ENCODE measurements at regions not wholly inside any gene's neighbourhood (a gene's known extent, or its start where the extent isn't known, plus 50 kb on each side); places are given as distances from the start of the nearest gene placed in this dataset.

DNA sequence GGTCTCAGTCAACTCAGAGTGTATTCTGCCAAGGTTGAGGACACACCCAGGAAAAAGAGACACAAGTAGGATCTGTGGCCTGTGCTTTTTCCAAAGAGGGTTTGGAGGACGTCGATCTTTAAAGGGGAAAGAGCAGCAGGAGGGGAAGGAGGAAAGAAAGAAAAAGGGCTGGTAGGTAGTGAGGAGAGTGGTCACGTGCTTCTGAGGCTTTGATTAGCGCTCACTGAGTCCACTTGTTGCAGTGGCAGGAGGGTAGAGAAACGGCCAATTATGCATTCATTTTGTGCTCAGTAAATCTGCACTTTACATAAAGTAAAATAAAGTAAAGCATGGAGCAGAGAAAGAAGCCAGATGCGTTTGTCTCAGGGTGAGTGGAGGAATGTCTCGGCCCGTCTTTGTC lies 126.0 kb upstream of the VSTM2B start:
- no peak for DNase-seq

DNA sequence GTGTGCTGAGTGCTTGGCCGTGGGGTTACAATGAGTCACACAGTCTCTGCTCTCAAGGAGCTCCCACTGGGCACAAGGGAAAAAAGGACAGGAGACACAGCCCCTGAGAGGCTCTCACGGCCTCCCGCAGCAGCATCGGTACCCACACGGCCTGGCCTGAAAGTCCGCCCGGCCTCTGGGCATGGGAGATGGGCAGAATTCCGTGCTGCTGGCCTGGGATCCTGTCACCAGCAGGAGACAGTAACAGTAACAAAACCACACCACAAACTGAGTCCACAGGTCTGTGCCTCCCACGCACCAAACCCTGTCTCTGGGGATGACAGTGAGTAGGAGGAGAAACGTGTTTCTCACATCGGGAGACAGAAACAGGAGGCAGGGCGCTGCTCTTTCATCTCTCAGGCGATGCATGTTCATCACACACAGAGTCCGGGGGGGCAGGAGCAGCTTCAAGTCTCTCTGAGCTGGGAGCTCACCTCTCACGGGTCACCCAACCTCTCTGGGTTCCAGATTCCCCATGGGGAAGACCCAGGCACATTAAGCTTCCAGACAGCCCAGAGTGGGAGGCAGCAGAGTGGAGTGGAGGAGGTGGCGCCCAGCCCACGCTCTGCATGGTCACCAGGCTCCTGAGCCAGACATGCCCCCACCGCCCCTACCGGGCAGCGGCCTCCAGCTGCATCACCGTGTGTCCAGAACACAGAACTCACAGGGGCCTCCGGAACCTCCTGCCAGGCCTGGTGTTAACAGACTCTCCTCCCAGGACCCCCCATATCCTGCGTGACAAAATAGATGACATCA lies 124.7 kb upstream of the VSTM2B start:
- DNase-seq: no peak

DNA sequence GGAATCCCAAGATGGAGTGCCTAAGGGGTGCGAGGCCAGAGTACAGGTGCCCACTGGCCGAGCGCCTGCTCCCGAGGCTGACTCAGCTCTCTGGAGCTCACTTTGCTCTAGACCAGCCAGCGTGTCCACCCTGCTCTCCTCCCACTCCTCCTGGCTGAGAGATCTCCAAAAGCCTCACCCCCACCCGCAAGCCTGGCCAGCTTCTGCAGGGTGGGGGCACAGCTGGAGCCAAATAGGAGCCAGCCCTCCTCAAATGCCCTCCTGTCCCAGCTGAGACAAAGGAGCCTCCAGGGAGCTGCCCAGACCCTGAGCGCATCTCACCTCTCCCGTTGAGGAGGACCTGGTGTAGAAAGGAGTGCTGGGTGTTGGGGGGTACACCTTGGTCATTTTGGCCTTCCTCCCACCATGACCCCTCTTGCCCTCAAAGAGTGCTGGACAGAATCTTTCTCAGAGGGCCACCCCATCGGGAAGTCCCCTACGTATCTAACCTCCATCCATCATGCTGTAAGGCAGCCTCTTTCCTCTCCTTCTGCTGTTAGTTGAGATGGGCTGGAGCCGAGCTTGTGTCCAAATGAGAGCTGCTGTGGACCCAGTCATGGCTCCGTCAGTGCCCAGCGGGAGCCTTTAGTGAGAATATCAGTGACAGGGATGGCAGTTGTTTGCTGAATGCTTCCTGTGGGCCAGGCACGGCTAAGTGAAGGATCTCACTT lies 123.9 kb upstream of the VSTM2B start:
- DNase-seq: no peak

DNA sequence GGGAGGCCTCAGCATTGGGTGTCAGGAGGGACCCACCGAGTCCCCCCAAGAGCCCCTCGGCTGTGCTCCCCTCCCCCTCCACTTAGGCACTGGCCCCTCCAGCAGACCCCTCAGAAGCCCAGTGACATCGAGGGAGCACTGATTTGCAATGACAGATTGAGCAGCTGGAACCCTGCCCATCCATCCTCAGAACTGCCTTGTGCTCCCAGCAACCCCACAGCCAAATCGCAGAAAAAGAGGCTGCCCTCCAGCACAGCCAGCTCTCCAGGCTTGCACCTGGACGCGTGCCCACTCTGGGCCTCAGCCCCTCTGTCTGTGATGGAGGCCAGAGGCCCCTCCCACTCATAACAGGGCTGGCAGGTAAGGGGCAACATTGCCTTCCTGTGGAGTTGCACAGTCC lies 123.2 kb upstream of the VSTM2B start:
- no peak for DNase-seq

DNA sequence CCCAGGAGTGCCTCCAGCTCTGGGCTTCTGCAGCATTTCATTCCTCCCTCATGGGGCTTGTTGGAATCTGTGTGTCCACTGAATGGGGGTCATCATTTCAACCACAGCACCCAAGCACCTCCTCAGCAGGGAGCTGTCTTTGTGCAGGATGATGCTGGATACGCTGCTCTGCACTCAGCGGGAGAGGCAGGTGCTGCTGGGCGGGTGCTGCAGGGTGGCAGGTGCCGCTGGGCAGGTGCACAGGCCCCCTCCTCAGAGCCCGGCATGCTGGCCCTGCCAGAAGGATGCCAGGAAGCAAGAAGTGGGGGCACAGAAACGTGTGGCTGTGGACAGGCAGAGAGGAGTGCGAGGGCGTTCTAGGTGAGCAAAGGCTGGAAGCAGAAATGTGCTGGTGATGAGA lies 121.8 kb upstream of the VSTM2B start:
- no peak for DNase-seq

DNA sequence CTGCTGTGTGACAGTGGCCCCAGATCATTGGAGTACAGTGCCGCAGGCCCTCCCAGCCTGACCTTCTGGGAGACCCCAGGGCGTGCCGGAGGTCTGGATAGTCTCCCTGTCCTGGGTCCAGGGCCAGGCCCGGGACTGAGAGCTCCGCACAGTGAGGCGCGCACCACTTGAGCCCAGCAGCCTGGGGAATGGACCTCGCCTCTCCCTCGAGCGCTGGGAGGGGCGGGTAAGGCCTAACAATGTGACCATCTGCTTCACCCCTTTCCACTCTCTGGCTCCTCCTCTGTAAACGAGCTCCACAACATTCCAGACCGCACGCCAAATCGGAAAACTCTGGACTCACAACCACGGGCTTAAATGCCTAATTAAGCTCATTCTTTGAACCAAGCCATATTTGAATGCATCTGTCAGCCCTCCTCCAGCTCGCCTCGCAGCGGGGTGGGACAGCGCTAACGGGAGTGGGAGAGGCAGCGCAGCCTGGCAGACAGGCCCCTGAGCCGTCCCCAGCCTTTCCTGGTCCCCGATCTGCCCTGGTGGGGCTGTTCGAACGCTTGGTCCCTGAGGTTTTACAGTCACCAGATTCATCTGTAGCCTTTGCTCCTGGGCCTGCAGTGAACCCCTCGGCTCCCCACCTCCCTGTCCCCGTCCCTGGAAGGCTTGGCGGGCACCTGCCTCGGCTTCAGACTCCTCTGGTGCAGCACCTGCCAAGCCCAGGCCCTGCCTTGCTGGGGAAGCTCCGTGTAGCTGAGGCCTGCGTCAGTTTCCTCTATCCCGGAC lies 120.7 kb upstream of the VSTM2B start:
- peak; percentile 89 for DNase-seq

DNA sequence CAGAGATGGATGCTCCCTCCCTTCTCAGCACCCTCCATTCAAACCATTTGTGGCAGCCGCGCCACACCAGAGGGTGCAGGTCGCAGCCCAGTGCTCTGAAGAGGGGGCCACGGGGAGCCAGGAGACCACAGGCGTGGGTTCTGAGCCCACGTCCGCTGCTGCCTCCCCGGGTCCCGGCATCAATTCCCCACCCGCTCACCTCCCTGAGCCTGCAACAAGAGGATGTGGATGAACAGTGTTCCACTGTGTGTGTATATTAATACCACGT lies 120.1 kb upstream of the VSTM2B start:
- DNase-seq: no peak

DNA sequence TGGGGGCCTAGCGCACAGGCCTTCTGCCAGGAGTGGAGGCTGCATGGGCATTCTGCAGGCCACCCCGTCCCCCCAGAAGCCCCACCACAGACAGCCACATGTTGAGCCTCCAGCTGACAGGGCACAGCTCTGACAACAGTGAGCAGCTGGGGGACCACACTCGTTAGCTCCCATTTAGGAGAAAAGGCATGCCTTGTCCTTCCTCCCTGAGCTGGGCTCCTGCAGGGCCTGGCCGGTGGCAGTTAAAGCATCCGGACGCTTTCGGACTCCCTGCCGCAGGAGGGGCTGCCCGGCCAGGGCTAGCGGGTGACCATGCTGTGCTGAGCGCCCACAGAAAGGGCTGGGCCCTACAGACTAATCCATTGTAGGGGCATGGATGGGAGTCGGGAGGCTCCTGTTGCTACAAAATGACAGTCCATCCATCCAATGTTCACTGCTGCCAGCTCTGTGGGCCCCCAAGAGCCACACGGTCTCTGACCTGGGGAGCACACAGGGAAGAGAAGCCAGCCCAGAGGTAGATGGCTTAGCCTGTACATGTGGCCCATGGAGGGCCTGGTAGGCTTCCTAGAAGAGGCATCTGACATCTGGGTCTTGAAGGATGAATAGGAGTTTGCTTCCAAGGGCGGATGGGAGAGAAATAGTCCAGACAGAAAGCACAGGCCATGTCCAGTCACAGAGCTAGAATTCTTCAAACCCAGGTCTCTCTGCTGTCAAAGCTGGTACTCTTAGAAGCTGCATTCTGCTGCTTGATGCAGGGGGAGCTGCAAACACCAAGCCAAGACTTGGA lies 116.5 kb upstream of the VSTM2B start:
- DNase-seq: no peak

DNA sequence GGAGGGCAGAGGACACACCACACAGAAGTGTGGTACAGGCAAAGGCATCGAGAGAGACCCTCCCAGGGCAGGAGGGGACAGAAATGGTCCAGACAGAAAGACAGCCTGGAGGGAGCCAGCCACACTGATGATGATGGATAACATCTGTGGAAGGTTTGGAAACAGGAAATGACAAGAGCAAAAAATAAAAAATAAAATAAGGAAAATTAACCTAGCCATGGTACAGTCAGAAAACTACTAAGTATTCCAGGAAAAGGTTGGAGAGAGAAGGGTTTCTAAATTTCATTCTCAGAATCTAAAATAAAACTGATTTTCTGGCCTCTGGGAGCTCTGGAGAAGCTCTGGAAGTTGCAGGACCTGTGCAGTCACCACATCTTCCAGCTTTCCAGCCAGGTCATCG lies 115.2 kb upstream of the VSTM2B start:
- DNase-seq: no peak

DNA sequence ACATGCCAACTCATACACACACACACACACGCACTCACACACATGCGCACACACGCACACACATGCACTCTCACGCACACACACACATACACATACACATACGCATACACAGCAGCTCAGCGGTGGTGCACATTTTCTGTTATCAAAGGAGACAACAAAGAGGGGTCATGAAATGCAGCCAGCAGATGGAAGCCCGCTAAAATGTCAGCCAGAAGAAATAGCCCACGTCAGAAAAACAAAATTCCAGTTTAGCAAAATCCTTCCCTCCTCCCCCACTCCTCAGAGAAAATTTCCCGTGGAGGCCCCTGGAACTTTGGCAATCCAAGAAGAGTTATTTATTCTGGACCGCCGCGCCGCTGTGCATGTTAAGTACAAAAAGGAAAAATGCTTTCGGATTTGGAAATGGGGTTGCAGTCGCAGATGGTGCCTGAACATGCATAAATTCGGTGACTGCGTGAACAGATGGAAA lies 114.6 kb upstream of the VSTM2B start:
- DNase-seq: peak; percentile 66

DNA sequence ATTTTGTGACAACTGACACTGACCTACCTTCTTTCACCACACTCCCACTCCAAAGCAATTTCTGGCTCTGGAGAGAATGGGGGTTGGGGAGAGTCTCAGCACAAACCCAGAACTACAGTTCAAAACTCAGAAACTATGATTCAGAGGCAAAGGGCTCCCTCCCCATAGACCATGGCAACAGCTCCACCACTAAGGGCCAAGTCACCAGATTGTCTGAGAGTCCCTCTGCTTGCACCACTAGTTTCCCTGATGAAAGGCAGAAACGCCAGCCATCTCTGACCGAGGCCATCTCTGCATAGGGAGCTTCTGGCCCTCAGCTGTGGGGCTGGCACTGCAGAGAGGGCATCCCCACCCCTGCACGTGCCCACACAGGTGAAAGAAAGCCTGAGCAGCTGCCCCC lies 112.4 kb upstream of the VSTM2B start:
- no peak for DNase-seq

DNA sequence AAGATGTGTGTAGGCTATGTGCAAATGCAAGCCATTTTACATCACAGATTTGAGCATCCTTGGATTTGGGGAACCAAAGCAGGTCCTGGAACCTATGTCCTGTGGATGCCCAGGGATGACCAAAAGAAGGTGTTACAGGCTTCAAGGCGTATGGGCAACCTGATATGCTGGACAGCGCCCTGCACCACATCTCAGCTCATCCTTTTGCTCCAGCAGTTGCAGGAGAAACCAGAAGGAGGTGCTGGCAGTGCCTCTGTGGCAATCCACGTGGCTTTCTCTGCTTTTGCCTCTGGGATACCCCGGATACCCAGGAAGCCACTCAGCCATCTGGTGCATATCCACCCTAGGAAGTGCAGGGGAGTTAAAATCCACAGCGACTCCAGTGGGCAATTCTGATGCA lies 110.3 kb upstream of the VSTM2B start:
- no peak for DNase-seq

DNA sequence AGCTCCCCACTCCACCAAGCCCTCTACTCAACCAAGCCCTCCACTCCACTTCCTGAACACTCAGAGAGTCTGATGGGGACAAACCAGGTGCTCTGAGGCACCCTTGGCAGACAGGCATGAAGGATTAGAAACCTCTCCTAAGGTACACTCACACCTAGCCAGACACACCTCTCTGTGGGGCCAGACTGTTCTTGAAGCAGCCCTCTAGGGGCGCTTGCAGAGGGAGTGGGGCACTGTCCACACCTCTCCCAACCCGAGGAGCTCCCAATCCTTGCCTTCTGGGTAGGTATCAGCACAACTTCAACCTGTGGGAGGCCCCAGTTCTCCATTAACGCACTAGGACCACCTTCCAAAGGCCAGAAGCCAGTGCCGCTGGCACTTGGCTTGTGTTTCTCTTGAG lies 108.7 kb upstream of the VSTM2B start:
- no peak for DNase-seq

DNA sequence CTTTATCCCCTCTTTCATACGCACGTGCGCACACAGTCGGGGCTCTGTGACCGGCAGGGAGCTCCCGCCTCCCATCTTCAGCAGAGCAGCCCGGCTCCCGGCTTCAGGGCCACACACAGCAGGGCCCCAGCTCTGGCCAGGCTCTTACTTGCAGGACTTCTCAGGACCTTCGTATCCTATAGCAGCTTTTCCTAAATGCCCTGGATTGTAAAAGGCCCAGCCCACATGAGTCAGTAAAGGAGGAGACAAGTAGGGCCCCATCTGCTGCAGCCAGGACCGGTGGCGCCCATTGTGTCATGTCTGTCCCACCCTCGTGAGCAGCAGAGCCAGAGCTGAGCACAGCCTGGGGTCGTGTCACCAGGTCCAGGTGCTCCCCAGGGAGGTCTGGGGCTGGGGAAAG lies 107.6 kb upstream of the VSTM2B start:
- DNase-seq: no peak

DNA sequence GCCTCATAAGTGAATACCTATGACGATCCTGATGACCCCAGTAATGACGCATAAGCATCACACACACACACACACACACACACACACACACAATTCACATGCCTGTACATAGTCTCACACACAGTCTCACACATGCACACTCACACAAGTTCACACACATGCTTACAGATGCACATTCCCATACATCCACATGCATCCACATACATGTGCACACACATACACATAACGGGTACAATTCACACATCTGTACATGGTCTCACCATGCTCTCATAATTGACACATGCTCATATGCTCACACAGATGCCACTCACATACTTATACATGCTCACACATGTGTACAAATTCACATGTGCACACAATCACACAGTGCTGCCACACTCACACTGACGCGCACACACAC lies 105.7 kb upstream of the VSTM2B start:
- no peak for DNase-seq

DNA sequence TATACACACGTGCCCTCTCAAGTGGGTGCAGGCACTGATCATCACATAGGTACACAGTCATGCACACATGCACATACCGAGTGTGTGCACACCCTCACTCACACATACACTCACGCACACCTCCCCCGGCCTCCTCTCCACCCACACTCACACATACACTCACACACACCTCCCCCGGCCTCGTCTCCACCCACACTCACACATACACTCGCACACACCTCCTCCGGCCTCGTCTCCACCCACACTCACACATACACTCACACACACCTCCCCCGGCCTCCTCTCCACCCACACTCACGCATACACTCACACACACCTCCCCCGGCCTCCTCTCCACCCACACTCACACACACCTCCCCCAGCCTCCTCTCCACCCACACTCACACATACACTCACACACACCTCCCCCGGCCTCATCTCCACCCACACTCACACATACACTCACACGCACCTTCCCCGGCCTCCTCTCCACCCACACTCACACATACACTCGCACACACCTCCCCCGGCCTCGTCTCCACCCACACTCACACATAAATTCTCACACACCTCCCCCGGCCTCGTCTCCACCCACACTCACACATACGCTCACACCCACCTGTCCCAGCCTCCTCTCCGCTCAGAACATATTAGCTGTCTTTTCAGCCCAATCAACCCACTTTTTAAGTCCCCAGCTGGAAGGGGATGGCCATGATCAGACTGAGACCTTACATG lies 105.2 kb upstream of the VSTM2B start:
- no peak for DNase-seq

DNA sequence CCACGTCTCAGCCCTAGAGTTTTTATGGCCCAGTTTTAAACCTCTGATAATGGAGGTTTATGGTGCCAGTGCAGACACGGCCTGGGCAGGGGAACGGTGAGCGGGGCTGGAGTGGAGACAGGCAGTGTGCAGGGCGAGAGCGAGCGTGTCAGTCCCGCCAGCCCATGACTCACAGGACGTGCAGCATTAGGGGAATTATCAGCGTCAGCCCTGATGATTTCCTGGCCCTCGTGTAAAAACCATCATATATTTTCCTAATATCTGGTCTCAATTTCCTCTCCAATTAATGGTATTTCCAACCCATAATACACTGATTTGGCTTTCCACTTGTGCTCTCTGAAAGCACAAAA lies 104.6 kb upstream of the VSTM2B start:
- DNase-seq: no peak

DNA sequence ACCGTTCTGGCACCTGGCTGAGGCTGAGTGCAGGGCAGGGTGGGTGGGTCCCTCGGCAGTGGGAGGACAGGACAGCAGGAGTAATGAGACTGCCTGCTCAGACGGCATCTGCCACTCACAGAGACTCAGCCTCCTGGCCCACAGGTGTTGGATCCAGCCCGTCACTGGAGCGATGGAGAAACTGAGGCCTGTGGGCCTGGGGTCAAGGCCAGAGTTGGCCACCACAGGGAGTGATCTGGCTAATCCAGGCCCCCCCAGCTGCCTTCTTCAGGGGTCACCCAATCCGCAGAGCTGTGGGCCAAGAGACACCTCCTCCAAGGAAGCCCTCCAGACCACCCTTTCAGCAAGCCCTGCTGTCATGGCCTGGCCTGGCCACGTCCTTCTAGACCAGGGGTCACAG lies 103.7 kb upstream of the VSTM2B start:
- no peak for DNase-seq

DNA sequence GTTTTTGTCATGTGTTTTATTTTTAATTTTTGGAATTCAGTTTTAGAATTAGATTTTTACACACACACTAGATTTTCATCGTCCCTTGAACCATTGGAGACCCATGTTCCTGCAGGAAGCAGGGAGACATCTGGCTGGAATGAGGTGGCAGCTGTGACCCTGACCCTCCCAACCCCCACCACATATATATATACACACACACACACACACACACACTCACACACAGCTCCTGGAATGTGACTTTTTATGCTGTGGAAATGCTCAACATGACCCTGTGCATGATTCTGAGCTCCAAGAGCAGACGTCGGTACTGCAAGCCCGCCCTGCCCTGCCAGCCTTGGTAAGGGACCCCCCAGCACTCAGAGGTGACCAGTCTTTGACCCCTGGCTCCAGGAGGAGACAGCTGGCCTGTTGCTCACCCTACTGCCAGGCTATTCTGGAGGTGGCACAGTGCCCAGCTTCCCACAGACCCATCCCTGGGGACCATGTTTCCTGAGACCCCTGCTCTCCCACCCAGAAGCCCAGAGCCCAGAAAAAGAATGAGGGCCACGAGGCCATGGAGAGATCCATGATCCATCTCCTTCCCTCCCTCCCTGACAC lies 103.2 kb upstream of the VSTM2B start:
- no peak for DNase-seq

DNA sequence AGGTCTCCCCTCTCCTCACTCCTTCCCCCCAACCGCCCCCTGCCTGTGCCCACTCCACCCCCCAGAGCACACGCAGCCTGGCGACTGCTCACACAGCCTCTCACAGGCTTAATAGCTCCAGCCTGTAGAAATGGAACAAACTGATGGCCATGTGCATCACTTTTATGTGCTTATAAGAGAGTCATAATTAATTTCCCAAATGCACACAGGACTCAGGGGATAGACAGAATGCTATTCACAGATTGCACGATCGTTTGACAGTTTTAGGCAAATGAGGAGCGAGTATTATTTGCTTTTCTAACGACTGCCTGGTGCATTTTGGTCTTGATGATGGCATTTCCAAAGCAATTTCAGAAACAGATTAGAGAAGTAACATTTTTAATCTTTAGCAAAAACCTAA lies 97.7 kb upstream of the VSTM2B start:
- DNase-seq: no peak

DNA sequence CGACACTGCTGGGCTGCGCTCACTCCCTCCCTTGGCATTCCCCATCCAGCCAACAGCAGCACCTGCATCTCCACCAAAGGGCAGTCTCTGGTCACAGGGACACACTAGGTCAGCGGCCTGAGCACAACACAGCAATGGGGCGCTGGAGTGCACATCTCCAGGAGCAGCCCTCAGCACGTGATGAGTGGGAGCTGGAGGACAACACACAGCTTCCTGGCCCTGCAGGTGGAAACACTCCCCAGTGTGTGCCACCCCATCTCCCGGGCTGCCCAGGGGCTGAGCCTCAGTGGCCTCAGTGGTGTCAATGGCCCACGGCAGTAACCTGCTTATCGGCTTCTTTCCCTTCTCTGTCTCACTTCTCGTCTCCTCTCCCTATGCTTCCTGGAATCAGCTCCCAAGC lies 96.8 kb upstream of the VSTM2B start:
- no peak for DNase-seq

DNA sequence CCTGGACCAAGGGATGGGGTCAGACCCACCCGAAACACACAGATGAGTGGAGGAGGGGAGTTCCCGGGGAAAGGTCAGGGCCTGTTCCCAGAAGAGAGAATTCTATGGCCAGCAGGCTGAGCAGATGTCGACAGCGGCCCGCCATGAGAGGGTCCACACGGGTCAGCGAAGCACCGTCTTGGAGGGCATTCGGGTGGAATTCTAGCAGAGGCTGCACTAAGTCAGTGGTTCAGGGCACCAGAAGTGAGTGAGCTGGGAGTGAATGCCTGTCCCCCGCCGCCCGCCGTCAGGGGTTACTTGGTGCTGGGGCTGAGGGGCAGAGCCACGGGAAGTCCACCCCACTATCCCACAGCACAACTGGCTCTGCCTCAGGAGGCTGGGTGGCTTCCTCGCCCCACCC lies 96.2 kb upstream of the VSTM2B start:
- no peak for DNase-seq

Data from skin of body (tissue), 1 donor.